Adrenal gland (tissue), 5 donors: ENCODE measurements at regions not wholly inside any gene's neighbourhood (a gene's known extent, or its start where the extent isn't known, plus 50 kb on each side); places are given as distances from the start of the nearest gene placed in this dataset.

Experiments
- CTCF ChIP-seq, 6 experiments: fragments of 450-650 bp in 4 of 6; fragments of 200-600 bp in 2 of 6; sonication (generic) in 1 of 6; IDR thresholded peaks; 1 replicate in 5 of 6; 2 replicates in 1 of 6; pipeline versions ENCODE4 v1.5.1 to v1.8.0; 2016 to 2021; ENCODE audit warnings: antibody characterized with exemption in 6 of 6, mild to moderate bottlenecking in 2 of 6, moderate library complexity in 1 of 6
- POLR2A ChIP-seq, 2 donors: fragments of 450-650 bp; IDR thresholded peaks; one replicate each; pipeline ENCODE4 v1.6.1; 2017; ENCODE audit warnings: antibody characterized with exemption in 2 of 2, mild to moderate bottlenecking in 2 of 2, moderate library complexity in 1 of 2
- donor health status: DM: no; HTN: no; CAD: no.

- TF ChIP-seq POLR2A (IDR thresholded peaks at IDR 0.05): no peak
- TF ChIP-seq CTCF (IDR thresholded peaks at IDR 0.05): no peak
Observed at GRCh38 chr6:113433335-113433991, 423.7 kb upstream of the MARCKS start.
